Glutamatergic neuron (in vitro differentiated cells): ENCODE measurements at regions not wholly inside any gene's neighbourhood (a gene's known extent, or its start where the extent isn't known, plus 50 kb on each side); places are given as distances from the start of the nearest gene placed in this dataset.
"Not testable (repeated sequence)": the region's sequence is repeated elsewhere in the genome, so short reads cannot be mapped to it uniquely, and the experiment has no call there.

Source experiments
- DNase-seq: peaks from one replicate; pipeline ENCODE4 v3.0.0; 2022
- H3K27ac Mint-ChIP-seq: one replicate; pipeline ENCODE4 v1.8.0; 2020; ENCODE audit warnings: mild to moderate bottlenecking, mixed read lengths, inconsistent platforms; ENCODE audit not compliant: unreplicated experiment
- H3K27me3 Mint-ChIP-seq: one replicate; pipeline ENCODE4 v1.8.0; 2020; ENCODE audit warnings: mild to moderate bottlenecking, moderate library complexity, mixed read lengths, inconsistent platforms; ENCODE audit not compliant: unreplicated experiment
- H3K36me3 Mint-ChIP-seq: one replicate; pipeline ENCODE4 v1.8.0; 2020; ENCODE audit warnings: mild to moderate bottlenecking, mixed read lengths, inconsistent platforms; ENCODE audit not compliant: unreplicated experiment
- H3K4me1 Mint-ChIP-seq: one replicate; pipeline ENCODE4 v1.8.0; 2020; ENCODE audit warnings: mild to moderate bottlenecking, low read depth, mixed read lengths, inconsistent platforms; ENCODE audit not compliant: unreplicated experiment
- H3K4me3 Mint-ChIP-seq: one replicate; pipeline ENCODE4 v1.8.0; 2020; ENCODE audit warnings: mild to moderate bottlenecking, mixed read lengths, inconsistent platforms; ENCODE audit not compliant: unreplicated experiment
- H3K9me3 Mint-ChIP-seq: one replicate; pipeline ENCODE4 v1.8.0; 2020; ENCODE audit warnings: mild to moderate bottlenecking, moderate library complexity, mixed read lengths, inconsistent platforms; ENCODE audit not compliant: unreplicated experiment
- CTCF ChIP-seq: fragments of 200-600 bp; sonication (generic); IDR thresholded peaks from one replicate; pipeline ENCODE4 v1.5.0; 2021; ENCODE audit not compliant: partially characterized antibody, unreplicated experiment

DNA sequence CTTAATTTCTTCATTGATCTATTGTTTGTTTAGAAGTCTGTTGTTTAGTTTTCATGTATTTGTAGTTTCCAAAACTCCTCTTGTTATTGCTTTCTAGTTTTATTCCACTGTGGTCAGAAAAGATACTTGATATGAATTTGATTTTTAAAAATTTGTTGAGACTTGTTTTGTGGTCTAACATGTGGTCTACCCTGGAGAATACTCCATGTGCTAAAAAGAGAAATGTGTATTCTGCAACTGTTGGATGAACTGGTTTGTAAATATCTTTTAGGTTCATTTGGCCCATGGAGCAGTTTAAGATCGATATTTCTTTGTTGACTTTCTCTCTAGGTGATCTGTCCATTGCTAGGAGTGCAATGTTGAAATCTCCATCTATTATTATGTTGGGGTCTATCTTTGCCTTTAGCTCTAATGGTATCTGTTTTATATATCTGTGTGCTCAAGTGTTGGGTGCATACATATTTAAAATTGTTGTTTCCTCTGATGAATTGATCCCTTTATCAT is 150.6 kb upstream of the ATP10B start:
- no peaks in the 10 kb centered on the region for H3K36me3 Mint-ChIP-seq
- no peak overlapping the region for H3K4me3 Mint-ChIP-seq
- no peaks in the 10 kb centered on the region for H3K4me1 Mint-ChIP-seq
- no peak for DNase-seq
- no peak for TF ChIP-seq CTCF
- H3K27ac Mint-ChIP-seq, result no peak overlapping the region
- H3K27me3 Mint-ChIP-seq, result no peaks in the 10 kb centered on the region
- peaks cover 8% of the 10 kb centered on the region for H3K9me3 Mint-ChIP-seq

DNA sequence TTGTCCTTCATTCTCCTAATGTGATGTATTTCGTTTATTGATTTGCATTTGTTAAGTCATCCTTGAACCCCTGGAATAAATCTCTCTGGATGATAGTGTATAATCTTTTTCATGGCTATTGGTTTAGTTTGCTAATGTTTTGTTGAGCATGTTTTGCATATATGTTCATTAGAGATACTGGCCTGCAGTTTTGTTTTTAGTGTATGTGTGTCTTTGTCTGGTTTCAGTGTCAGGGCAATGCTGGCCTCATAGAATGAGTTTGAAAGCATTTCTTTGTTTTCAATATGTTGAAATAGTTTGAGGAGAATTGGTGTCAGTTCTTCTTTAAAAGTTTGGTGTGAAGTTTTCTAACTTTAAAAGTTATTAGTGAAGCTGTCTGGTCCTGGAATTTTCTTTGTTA is 149.6 kb upstream of the ATP10B start:
- no peak for DNase-seq
- Mint-ChIP-seq H3K27me3 (no peaks in the 10 kb centered on the region), H3K9me3 (peaks cover 8% of the 10 kb centered on the region), H3K27ac (no peak overlapping the region), H3K4me1 (no peaks in the 10 kb centered on the region), H3K4me3 (no peak overlapping the region), H3K36me3 (no peaks in the 10 kb centered on the region)
- no peak for TF ChIP-seq CTCF

- not testable (repeated sequence) for H3K4me1 Mint-ChIP-seq, H3K36me3 Mint-ChIP-seq, H3K4me3 Mint-ChIP-seq, H3K27me3 Mint-ChIP-seq, DNase-seq, H3K9me3 Mint-ChIP-seq, H3K27ac Mint-ChIP-seq
Measured at GRCh38 chr5:161001142-161001541, 149.1 kb upstream of the ATP10B start.

GRCh38 chr5:160991205-160991604 is 139.2 kb upstream of the ATP10B start:
- Mint-ChIP-seq H3K36me3 (no peaks in the 10 kb centered on the region), H3K4me1 (no peaks in the 10 kb centered on the region), H3K27ac (no peak overlapping the region), H3K4me3 (no peak overlapping the region), H3K9me3 (peaks cover 4% of the 10 kb centered on the region), H3K27me3 (peaks cover 3% of the 10 kb centered on the region)
- DNase-seq, result no peak
- no peak for TF ChIP-seq CTCF

GRCh38 chr5:160979385-160979784 is 127.4 kb upstream of the ATP10B start:
- Mint-ChIP-seq H3K27me3 (no peaks in the 10 kb centered on the region), H3K27ac (no peak overlapping the region), H3K4me3 (no peak overlapping the region), H3K36me3 (no peaks in the 10 kb centered on the region), H3K9me3 (no peaks in the 10 kb centered on the region), H3K4me1 (no peaks in the 10 kb centered on the region)
- DNase-seq, result no peak
- no peak for TF ChIP-seq CTCF

DNA sequence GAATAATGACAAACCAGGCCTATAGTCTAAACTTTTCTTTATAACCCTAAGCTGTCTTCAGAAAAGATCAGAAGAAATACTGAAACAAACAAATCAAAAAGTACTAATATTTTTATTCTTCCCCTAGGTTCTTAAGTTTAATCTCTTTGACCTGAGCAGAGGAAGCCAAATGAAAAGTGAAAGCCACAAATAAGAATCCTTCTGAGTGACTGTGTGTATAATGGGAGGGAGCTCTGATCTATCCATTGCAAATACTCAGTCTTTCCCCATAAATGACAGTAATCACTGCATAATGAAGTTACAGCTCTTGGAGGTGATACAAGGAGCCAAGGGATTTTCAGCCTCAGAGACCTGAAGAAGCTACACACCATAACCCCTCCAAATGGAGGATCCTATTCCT is 126.9 kb upstream of the ATP10B start:
- no peaks in the 10 kb centered on the region for H3K27me3 Mint-ChIP-seq

More for the DNA sequence above, 126.9 kb upstream of the ATP10B start:
- TF ChIP-seq CTCF, result no peak
- Mint-ChIP-seq H3K4me1 (no peaks in the 10 kb centered on the region), H3K4me3 (no peak overlapping the region), H3K9me3 (no peaks in the 10 kb centered on the region), H3K27ac (no peak overlapping the region), H3K36me3 (no peaks in the 10 kb centered on the region)
- DNase-seq, result no peak
